GM18907 (cell line): ENCODE measurements at regions not wholly inside any gene's neighbourhood (a gene's known extent, or its start where the extent isn't known, plus 50 kb on each side); places are given as distances from the start of the nearest gene placed in this dataset.

Experiments used
- ATAC-seq: cut with Tn5 transposase; IDR thresholded peaks from one replicate; pipeline ENCODE4 v1.9.1; 2021; ENCODE audit warnings: mild to moderate bottlenecking, moderate library complexity; ENCODE audit not compliant: unreplicated experiment

DNA sequence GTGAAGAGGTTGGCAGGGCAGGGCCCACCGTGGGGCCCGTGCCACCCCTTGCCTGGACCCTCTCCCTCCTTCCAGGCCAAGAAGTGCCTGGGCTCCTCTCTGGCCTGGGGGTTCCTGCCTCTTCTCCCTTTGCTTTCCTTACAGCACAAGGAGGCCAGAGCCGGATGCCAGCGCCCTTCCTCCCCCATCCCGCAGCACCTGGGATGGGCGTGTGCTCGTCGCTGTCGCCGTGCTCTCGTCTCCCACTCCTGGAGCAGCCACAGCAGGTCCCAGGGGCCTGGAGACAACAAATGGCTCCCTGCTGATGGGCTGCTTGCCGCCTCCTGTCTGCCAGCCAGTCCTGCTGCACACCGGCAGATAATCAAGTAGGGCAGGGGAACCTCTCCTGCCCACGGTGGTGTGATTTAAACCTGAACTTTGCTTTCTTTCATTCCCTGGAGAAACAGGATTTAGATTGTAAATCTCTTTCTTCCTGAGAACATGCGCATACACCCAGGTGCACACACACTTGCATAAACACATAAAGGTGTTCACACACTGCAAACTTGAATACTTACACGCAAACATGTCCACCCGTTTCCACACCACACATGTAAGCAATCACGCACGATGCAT is 50.8 kb upstream of the POU3F1 start:
- ATAC-seq = no peak
